Gastrocnemius medialis (tissue), 4 donors: ENCODE measurements at regions not wholly inside any gene's neighbourhood (a gene's known extent, or its start where the extent isn't known, plus 50 kb on each side); places are given as distances from the start of the nearest gene placed in this dataset.

Source experiments
- POLR2A ChIP-seq, 2 donors: fragments of 450-650 bp; IDR thresholded peaks; one replicate each; pipeline ENCODE4 v1.6.1; 2017; ENCODE audit warnings: antibody characterized with exemption in 2 of 2, mild to moderate bottlenecking in 2 of 2, moderate library complexity in 2 of 2
- TF ChIP-seq, protein P1 (sequence below), 5 experiments: fragments of 450-650 bp in 3 of 5; fragments of 200-600 bp in 2 of 5; sonication (generic) in 2 of 5; IDR thresholded peaks in 4 of 5; conservative IDR thresholded peaks in 1 of 5; 1 replicate in 4 of 5; 2 replicates in 1 of 5; pipeline ENCODE4 v1.5.1; 2016 to 2019; ENCODE audit warnings: antibody characterized with exemption in 5 of 5, mild to moderate bottlenecking in 3 of 5, moderate library complexity in 3 of 5

DNA sequence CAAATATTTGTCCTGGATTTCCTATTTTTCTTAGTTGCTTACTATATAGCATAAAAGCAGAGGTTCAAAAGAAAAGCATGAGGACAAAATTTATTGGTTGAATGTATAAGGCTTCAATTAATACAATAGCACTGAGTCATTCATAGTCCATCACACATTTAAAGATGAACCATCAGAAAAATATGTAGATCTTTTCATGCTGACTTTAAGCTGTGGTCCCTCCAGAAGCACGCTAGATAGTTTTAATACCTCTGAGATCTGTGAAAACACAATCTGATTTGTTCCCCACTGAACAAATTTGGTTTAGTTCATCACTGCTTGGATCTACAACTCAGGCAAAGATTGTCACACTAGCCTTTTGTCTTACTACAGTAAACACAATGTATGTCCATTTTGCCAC lies 377.2 kb upstream of the ANXA10 start:
- TF ChIP-seq POLR2A (IDR thresholded peaks at IDR 0.05) = no peak
- TF ChIP-seq, protein P1, sequence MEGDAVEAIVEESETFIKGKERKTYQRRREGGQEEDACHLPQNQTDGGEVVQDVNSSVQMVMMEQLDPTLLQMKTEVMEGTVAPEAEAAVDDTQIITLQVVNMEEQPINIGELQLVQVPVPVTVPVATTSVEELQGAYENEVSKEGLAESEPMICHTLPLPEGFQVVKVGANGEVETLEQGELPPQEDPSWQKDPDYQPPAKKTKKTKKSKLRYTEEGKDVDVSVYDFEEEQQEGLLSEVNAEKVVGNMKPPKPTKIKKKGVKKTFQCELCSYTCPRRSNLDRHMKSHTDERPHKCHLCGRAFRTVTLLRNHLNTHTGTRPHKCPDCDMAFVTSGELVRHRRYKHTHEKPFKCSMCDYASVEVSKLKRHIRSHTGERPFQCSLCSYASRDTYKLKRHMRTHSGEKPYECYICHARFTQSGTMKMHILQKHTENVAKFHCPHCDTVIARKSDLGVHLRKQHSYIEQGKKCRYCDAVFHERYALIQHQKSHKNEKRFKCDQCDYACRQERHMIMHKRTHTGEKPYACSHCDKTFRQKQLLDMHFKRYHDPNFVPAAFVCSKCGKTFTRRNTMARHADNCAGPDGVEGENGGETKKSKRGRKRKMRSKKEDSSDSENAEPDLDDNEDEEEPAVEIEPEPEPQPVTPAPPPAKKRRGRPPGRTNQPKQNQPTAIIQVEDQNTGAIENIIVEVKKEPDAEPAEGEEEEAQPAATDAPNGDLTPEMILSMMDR (IDR thresholded peaks at IDR 0.05 in 4 of 5, conservative IDR thresholded peaks at IDR 0.05 in 1 of 5) = no peak
